Right ventricle myocardium inferior (tissue), 1 donor: ENCODE measurements at regions not wholly inside any gene's neighbourhood (a gene's known extent, or its start where the extent isn't known, plus 50 kb on each side); places are given as distances from the start of the nearest gene placed in this dataset.
"Not testable (repeated sequence)": the region's sequence is repeated elsewhere in the genome, so short reads cannot be mapped to it uniquely, and the experiment has no call there.

Experiments used
- ATAC-seq: fragments of 200-7000 bp; cut with Tn5 transposase; one replicate; pipeline ENCODE4 v1.9.1; 2020; ENCODE audit warnings: mild to moderate bottlenecking, moderate library complexity
- DNase-seq: peaks from one replicate; pipeline ENCODE4 v3.0.0; 2021; ENCODE audit errors: missing footprints
- intact Hi-C: fragments of 100-400 bp; cut with DNase I; formaldehyde crosslinking; loops from one replicate; pipeline ENCODE4 v1.11.0; 2022
- donor health status: DM: no; HTN: yes; CAD: no; lungs with severe emphysema.

DNA sequence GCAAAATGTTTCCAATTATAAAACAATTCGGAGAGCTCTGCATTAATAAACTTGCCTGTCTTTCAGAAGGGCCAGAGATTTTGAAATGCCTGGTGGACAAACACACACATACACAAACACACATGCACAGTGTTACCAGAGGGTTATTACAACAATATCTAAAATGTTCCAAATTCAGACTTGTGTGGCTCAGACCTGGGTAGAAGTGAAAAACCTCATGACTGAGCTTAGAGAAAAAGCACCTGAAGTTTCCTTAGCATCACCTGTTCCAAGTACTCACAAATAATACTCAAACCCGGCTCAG is 247.9 kb downstream of the FOXD2 start:
- intact Hi-C loops = no loop called here
- no peak for ATAC-seq

GRCh38 chr1:47686731-47687630 is 249.1 kb downstream of the FOXD2 start:
- ATAC-seq (no peak), DNase-seq (no peak)
- intact Hi-C loops = no loop called here

More for the DNA sequence above, 247.9 kb downstream of the FOXD2 start:
- DNase-seq = no peak

DNA sequence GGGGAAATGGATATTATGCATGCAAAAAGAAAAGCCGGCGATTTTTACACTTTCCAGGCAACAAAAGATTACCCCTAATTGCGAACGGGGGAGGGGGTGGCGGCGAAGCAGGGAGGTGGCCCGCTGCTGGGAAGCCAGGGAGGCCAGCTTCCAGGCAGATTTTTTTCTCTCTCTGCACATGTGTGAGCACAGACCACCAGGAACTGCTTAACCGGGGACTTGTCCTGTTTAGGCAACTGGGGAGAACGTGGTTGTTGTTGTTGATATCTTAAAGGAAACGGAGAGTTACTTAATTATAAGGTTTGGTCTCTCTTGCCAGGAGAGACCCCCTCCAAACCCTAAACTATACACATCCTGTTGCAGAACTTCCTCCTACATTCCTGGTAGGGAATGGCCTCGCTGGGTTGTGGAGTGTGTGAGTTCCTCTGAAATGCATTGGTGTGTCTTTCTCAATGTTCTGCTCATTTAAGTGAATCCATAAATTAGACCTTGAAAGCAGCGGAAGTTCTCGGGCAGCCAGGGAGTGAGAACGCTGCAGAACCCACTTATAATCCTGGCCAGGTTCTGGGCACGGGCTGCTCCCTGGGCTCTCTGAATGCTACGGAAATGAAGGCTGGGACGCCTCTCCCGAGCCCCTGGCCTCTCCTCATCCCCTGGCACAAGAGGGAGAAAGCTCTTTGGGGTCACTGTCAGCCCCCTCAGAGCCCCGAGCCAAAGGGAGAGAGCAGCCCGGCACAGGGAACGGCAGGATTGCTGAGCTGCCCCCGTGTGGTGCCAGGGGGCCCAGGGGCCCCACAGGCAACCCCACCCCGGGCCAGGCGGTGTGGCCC is 250.0 kb downstream of the FOXD2 start:
- ATAC-seq (no peak), DNase-seq (no peak)
- intact Hi-C loops = no loop called here

DNA sequence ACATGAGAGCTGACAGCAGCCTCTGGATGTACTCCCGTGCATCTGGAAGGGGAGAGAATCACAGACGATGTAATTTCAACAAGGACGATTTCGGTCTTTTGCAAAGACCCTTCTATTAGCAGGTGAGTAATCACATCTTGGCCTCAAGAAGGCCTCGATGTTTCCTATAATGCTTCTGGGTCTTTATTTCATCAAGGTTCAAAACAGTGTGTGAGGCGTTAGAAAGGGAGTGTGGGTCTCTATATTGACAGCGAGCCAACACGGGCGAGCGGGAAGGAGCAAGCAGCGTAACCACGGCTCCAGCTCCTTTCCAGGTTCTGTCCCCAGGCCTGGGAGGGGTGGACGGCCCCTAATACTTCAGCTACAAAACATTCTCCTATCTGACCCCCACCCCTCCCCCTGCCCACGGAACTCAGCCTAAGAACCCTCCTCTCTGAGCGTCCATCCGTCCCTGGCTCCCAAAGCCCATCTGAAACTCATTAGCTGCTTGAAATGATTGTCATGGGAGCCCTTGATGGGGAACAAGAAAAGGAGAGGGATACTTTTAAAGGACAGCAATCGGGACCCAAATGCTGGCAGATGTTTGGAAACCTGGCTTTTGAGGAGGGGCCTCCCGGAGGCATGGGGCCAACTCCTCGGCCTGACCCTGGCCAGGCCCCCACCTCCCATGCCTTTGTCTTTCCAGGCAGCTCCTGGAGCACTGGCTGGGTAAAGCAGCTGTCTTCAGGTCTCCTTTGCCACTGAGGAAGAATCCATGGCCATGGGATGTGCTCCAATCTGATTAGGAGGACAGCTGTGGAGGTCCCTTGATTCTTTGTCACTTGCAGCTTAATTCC is 250.8 kb downstream of the FOXD2 start:
- ATAC-seq (no peak), DNase-seq (no peak)
- intact Hi-C loops = no loop called here

- no peak for ATAC-seq
These were observed 252.1 kb downstream of the FOXD2 start for GRCh38 chr1:47689894-47690293.

GRCh38 chr1:47690341-47691250 is 252.8 kb downstream of the FOXD2 start:
- ATAC-seq (no peak), DNase-seq (no peak)
- intact Hi-C loops = no loop called here

More at GRCh38 chr1:47689894-47690293, 252.1 kb downstream of the FOXD2 start:
- intact Hi-C loops = no loop called here
- no peak for DNase-seq

DNA sequence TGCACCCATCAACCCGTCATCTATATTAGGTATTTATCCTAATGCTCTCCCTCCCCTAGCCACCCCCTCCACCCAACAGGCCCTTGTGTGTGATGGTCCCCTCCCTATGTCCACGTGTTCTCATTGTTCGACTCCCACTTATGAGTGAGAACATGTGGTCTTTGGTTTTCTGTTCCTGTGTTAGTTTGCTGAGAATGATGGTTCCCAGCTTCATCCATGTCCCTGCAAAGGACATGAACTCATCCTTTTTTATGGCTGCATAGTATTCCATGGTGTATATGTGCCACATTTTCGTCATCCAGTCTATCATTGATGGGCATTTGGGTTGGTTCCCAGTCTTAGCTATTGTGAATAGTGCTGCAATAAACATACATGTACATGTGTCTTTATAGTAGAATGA is 253.4 kb downstream of the FOXD2 start:
- ATAC-seq, DNase-seq, intact Hi-C loops: not testable (repeated sequence)

DNA sequence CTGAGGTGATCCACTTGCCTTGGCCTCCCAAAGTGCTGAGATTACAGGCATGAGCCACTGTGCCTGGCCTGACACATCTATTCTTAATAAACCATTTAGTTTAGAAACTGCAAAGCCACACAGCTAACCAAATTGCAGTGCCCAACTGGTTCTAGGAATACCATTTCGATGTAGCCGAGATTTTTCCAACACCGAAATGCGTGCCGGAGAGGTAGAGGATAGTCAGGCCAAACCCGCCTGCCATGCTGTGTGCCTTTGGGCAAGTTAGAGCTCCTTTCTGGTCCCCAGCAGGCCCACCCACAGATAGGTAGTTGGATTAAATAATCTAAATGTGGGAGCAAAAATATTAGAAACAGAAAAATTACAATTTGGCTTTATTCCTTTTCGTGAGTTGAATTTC is 254.4 kb downstream of the FOXD2 start:
- intact Hi-C loops = no loop called here
- DNase-seq (no peak), ATAC-seq (no peak)

DNA sequence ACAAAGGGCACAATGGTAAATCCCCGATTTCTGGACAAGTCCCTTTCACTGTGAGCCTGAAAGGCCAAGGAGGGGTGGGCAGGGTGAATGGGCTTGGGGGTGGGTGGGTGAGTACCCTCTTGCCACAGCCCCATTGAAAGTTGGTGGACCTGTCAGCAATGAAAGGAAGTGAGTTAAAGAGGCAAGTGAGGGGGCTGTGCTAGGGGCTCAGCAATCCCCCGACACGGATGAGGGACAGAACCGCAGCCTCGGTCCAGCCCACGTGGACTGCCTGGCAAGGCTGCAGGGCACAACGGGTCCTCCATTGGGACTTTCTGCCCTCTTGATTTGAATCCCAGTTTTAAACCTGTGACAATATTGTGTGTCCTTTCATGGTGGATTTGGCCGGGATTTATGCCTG is 255.3 kb downstream of the FOXD2 start:
- no peak for DNase-seq
- intact Hi-C loops = no loop called here
- ATAC-seq = no peak

DNA sequence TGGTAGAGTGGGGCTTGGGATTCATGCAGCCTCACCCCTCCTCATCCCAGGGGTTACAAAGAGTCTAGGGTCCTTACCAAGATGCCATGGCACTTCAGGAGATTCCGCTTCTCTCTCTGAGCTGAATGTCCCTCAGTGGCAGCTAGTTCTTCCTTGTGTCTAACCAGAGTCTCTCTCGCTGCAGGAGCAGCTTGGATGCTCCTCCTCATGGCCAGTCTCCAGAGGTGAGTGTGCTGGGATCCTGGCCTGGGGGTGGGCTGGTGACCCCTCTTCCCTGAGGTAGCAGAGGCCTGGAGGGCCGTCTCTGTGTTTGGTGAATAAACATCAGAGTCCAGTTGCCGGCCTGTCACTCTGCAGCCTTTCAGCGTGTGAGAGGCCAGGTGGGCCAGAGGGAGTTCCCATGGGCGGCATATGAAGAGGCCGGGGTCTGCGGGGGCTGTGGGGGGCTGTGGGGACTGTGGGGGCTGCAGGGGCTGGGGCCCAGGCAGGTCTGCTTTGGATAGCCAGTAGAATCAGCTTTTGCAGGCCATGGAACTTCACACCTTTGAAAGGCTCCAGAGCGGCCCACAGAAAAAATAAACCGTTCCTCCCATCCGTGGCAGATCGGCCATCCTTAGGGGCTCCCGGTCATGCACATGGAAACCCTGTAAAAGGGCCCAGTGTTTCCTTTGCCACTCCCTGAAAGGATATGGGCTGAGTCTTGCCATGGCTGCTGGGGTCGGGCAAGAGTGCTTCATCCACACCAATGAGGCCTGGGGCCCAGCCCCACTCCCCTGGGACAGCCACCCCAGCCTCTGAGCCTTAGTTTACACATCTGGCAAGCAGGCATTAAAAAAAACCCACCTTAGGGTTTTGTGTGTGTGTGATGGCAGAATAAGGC is 256.4 kb downstream of the FOXD2 start:
- intact Hi-C loops = no loop called here
- no peak for ATAC-seq
- no peak for DNase-seq

DNA sequence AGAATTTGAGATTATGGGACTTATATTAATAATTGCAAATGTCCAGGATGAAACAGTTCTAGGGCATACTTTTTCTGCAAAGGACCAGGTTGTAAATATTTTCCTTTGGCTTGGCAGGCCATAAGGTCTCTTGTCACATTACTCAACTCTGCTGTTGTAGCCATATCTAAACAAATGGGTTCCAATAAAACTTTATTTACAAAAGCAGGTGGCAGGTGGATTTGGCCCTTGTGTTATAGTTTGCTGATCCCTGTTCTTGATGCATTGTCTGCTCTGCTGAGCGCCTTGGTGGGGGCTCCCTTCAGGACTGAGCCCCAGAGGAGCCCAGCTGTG is 258.5 kb downstream of the FOXD2 start:
- no peak for DNase-seq
- intact Hi-C loops = no loop called here
- no peak for ATAC-seq

GRCh38 chr1:47696737-47697441 is 259.0 kb downstream of the FOXD2 start:
- intact Hi-C loops = no loop called here
- DNase-seq = no peak
- ATAC-seq = no peak

- ATAC-seq (no peak), DNase-seq (no peak)
- intact Hi-C loops = no loop called here
These were observed 259.9 kb downstream of the FOXD2 start for GRCh38 chr1:47697616-47698335.

- intact Hi-C loops = no loop called here
- ATAC-seq = no peak
- no peak for DNase-seq
These were observed 261.8 kb downstream of the FOXD2 start for GRCh38 chr1:47699492-47700235.

GRCh38 chr1:47701283-47701682 is 263.4 kb downstream of the FOXD2 start:
- intact Hi-C loops = no loop called here
- ATAC-seq = no peak
- DNase-seq = no peak
